Nephron (organoid): ENCODE measurements at regions not wholly inside any gene's neighbourhood (a gene's known extent, or its start where the extent isn't known, plus 50 kb on each side); places are given as distances from the start of the nearest gene placed in this dataset.

Experiments
- H3K27ac Mint-ChIP-seq, 3 experiments: 2 replicates each; pipeline ENCODE4 v1.8.0; 2020; ENCODE audit warnings: mixed read lengths in 3 of 3, mild to moderate bottlenecking in 2 of 3, moderate library complexity in 1 of 3
- H3K27me3 Mint-ChIP-seq: 2 replicates; pipeline ENCODE4 v1.8.0; 2021; ENCODE audit warnings: low read depth, mild to moderate bottlenecking, moderate library complexity, mixed read lengths
- H3K36me3 Mint-ChIP-seq: 2 replicates; pipeline ENCODE4 v1.8.0; 2020; ENCODE audit warnings: low read depth, mixed read lengths
- H3K4me1 Mint-ChIP-seq: 2 replicates; pipeline ENCODE4 v1.8.0; 2020; ENCODE audit warnings: mixed read lengths
- H3K4me3 Mint-ChIP-seq, 3 experiments: 2 replicates each; pipeline ENCODE4 v1.8.0; 2020; ENCODE audit warnings: mild to moderate bottlenecking in 3 of 3, mixed read lengths in 3 of 3, moderate library complexity in 2 of 3
- H3K9me3 Mint-ChIP-seq: 2 replicates; pipeline ENCODE4 v1.8.0; 2020; ENCODE audit warnings: mixed read lengths
- TF ChIP-seq, protein P1 (sequence below), 3 experiments: fragments of 200-600 bp; sonication (generic); IDR thresholded peaks; one replicate each; pipeline ENCODE4 v1.5.0; 2021; ENCODE audit warnings: antibody characterized with exemption in 3 of 3; ENCODE audit not compliant: unreplicated experiment in 3 of 3

DNA sequence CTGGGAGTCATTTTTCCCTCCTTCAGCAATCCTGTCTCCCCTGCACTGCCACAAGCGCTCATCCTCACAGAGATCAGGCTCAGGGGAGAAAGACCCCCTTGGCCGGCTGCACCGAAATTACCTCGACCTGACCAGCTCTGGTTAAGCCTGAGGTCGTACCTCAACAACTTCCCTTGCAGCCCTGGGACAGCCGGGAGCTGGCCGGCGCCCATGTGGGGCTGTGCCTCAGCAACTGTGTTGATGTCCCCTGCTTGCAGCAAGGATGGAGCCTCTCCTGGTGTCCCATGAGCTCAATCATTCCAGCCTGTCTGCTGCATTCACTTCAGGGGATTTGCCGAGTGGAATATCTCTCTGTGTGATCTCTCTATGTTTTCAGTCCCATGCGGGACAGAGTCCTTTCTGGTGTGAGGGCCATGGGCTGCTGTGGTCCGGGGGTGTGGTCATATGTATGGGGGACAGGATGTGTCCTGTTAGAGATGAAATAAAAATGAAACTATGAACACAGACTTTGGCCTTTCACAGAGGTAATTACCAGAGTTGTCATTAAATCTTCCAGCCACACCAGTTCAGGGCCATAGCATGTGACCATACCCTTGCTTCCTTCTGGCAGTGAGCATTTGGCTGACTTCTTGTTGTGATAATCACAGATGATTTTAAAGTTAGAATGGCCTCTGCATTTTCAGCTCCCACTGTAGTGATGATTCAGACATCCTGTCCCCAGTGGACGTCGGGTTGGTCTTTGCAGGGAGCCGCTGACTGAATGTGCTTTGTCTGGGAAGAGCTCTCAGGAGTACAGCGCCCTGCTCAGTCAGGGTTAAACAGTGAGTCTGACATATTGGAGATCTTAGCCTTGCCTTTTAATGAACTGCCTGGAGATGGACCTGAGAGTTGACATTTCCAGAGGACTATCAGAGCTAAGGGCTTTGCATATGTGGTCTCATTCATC lies 405.9 kb downstream of the AACS start:
- Mint-ChIP-seq H3K4me1 (peaks cover 5% of the 10 kb centered on the region), H3K27me3 (peaks cover 15% of the 10 kb centered on the region), H3K27ac (no peak overlapping the region), H3K9me3 (peaks cover 2% of the 10 kb centered on the region), H3K4me3 (no peak overlapping the region), H3K36me3 (no peaks in the 10 kb centered on the region)
- TF ChIP-seq, protein P1, sequence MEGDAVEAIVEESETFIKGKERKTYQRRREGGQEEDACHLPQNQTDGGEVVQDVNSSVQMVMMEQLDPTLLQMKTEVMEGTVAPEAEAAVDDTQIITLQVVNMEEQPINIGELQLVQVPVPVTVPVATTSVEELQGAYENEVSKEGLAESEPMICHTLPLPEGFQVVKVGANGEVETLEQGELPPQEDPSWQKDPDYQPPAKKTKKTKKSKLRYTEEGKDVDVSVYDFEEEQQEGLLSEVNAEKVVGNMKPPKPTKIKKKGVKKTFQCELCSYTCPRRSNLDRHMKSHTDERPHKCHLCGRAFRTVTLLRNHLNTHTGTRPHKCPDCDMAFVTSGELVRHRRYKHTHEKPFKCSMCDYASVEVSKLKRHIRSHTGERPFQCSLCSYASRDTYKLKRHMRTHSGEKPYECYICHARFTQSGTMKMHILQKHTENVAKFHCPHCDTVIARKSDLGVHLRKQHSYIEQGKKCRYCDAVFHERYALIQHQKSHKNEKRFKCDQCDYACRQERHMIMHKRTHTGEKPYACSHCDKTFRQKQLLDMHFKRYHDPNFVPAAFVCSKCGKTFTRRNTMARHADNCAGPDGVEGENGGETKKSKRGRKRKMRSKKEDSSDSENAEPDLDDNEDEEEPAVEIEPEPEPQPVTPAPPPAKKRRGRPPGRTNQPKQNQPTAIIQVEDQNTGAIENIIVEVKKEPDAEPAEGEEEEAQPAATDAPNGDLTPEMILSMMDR (IDR thresholded peaks at IDR 0.05; ENCODE audit: unreplicated experiment in 3 of 3): no peak

DNA sequence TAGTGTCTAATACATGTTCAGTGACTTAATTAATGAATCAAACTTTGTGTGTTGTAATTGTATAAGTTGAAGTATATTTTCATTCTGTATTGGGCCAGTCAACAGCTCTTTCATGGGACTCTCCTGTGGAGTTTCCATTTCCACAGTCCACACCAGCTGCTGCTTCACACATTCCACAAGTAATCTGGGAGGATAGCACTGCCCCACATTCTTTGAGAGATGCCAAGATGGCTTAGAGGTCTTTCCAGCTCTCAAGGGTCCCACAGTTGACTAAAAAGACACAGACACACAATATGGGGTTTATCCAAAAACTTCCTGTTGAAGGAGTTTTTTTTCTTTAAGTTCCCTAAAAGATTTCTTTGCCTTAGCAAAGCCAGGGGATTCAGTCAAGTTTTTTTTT lies 408.3 kb downstream of the AACS start:
- Mint-ChIP-seq H3K4me3 (no peak overlapping the region), H3K4me1 (peaks cover 5% of the 10 kb centered on the region), H3K36me3 (no peaks in the 10 kb centered on the region), H3K27me3 (peaks cover 19% of the 10 kb centered on the region), H3K27ac (no peak overlapping the region), H3K9me3 (peaks cover 2% of the 10 kb centered on the region)
- TF ChIP-seq, protein P1 (IDR thresholded peaks at IDR 0.05; ENCODE audit: unreplicated experiment in 3 of 3): no peak

DNA sequence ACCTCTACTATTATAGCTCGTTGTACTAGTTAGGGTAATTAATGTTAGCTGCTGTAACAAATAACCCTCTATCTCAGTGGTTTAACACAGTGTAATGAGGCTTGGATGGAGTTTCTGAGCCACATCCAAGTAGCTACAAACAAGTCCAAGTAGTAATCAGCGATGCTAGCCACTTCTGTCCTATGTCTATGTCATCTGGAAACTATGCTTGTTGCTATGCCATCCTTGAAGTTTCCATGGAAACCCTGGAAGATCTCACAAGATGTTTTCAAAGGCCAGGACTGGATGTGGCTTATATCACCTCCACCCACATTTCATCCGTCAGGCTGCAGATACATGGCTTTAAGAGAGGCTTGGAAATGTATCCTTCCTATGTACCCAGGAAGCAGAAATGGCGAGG lies 422.1 kb downstream of the AACS start:
- H3K27me3 Mint-ChIP-seq: peaks cover 8% of the 10 kb centered on the region
- H3K27ac Mint-ChIP-seq: no peak overlapping the region
- H3K36me3 Mint-ChIP-seq: no peaks in the 10 kb centered on the region

DNA sequence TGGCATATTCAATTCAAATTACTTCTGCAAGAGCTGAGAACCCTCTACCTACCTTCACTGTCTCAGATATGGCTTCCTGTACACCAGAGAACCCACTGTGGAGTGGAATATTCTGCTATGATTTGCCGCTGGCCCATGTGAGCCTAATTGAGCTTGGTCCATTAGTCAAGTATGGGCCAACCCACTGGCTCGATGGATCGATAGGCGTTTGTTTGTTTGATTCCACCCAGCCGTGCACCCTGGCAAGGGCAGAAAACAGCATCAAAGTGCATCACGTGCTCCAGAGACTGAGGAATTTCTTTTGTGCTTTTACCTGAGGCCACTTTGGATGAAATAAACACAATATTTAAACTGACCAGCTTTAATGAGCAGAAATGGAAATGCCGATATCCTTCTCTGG lies 426.3 kb downstream of the AACS start:
- Mint-ChIP-seq H3K4me3 (no peak overlapping the region), H3K4me1 (no peaks in the 10 kb centered on the region), H3K36me3 (no peaks in the 10 kb centered on the region), H3K27me3 (peaks cover 8% of the 10 kb centered on the region), H3K9me3 (peaks cover 10% of the 10 kb centered on the region), H3K27ac (no peak overlapping the region)
- TF ChIP-seq, protein P1 (IDR thresholded peaks at IDR 0.05; ENCODE audit: unreplicated experiment in 3 of 3): no peak

More for the DNA sequence above, 422.1 kb downstream of the AACS start:
- H3K9me3 Mint-ChIP-seq: peaks cover 7% of the 10 kb centered on the region
- no peaks in the 10 kb centered on the region for H3K4me1 Mint-ChIP-seq
- TF ChIP-seq, protein P1 (IDR thresholded peaks at IDR 0.05; ENCODE audit: unreplicated experiment in 3 of 3): no peak
- H3K4me3 Mint-ChIP-seq: no peak overlapping the region

DNA sequence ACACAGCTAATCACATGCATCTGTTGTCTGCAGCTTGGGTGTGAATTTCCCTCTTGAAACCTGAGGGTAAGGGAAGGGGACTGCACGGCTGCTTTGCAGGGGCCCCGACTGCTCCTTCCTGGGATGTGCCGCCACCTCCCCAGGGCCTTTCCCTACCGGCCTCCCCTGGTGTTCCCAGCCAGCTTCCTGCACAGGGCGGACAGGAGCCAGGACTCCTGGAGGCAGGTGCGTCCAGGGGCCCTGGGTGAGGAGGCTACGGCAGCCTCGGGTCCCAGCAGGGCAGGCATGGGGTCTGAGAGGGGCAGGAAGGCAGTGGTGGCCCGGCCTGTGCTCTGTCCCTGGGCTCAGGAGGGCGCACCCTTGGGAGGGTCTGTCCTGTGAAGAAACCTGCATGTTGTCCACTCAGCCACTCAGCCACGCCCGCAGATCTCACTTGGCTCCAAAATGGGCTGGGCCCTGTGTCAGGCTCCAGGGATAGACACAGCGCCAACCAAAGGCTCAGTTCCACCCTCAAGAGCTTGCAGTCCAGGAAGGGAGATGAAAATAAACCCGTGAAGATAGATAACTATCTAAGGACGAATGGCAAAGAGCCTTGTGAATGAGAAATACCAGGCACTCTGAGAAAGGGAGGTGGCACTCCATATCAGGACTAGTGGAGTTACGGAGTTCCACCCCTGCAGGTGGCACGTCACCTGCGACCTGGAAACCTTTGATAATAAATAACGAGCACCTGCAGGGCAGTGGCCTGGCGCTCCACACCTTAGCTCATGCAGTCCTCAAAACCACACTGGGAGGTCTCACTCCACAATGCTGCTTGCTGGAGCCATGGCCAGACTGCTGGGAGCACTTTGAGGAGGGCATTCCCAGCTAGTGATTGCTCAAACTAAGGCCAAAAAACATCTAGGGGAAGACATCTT lies 427.4 kb downstream of the AACS start:
- Mint-ChIP-seq H3K36me3 (no peaks in the 10 kb centered on the region), H3K9me3 (peaks cover 10% of the 10 kb centered on the region), H3K4me3 (no peak overlapping the region), H3K27me3 (peaks cover 8% of the 10 kb centered on the region), H3K4me1 (no peaks in the 10 kb centered on the region), H3K27ac (no peak overlapping the region)
- TF ChIP-seq, protein P1 (IDR thresholded peaks at IDR 0.05; ENCODE audit: unreplicated experiment in 3 of 3): no peak
